Loucy (cell line): ENCODE measurements at regions not wholly inside any gene's neighbourhood (a gene's known extent, or its start where the extent isn't known, plus 50 kb on each side); places are given as distances from the start of the nearest gene placed in this dataset.

Source experiments
- CTCF ChIP-seq: fragments of 200-600 bp; sonication (generic); conservative IDR thresholded peaks from 2 replicates; pipeline ENCODE4 v1.5.1; 2014; ENCODE audit warnings: mild to moderate bottlenecking, antibody characterized with exemption, low read length
- EZH2phosphoT487 ChIP-seq: fragments of 200-600 bp; IDR thresholded peaks from 2 replicates; pipeline ENCODE4 v1.6.1; 2018; ENCODE audit warnings: antibody characterized with exemption, mild to moderate bottlenecking, moderate library complexity, borderline replicate concordance

- TF ChIP-seq CTCF (no peak), EZH2phosphoT487 (no peak)
These were observed 213.5 kb upstream of the MVB12B start for GRCh38 chr9:126113176-126113575.
